Upper lobe of left lung (tissue), 4 donors: ENCODE measurements at regions not wholly inside any gene's neighbourhood (a gene's known extent, or its start where the extent isn't known, plus 50 kb on each side); places are given as distances from the start of the nearest gene placed in this dataset.

Source experiments
- EP300 ChIP-seq, 4 donors: sonication (generic); formaldehyde crosslinking; IDR thresholded peaks; one replicate each; pipeline ENCODE4 v1.5.1; 2017; ENCODE audit warnings: antibody characterized with exemption in 4 of 4, control low read depth in 2 of 4
- POLR2A ChIP-seq, 4 donors: fragments of 450-650 bp; IDR thresholded peaks; one replicate each; pipeline ENCODE4 v1.5.1; 2016 to 2017; ENCODE audit warnings: antibody characterized with exemption in 4 of 4, mild to moderate bottlenecking in 2 of 4
- POLR2AphosphoS5 ChIP-seq, 2 donors: sonication (generic); formaldehyde crosslinking; IDR thresholded peaks; one replicate each; pipeline ENCODE4 v1.5.1; 2017; ENCODE audit warnings: antibody characterized with exemption in 2 of 2
- TF ChIP-seq, protein P1 (sequence below), 6 experiments: fragments of 450-650 bp in 4 of 6; fragments of 200-600 bp in 2 of 6; sonication (generic) in 2 of 6; IDR thresholded peaks; one replicate each; pipeline ENCODE4 v1.5.1; 2016 to 2019; ENCODE audit warnings: antibody characterized with exemption in 6 of 6

DNA sequence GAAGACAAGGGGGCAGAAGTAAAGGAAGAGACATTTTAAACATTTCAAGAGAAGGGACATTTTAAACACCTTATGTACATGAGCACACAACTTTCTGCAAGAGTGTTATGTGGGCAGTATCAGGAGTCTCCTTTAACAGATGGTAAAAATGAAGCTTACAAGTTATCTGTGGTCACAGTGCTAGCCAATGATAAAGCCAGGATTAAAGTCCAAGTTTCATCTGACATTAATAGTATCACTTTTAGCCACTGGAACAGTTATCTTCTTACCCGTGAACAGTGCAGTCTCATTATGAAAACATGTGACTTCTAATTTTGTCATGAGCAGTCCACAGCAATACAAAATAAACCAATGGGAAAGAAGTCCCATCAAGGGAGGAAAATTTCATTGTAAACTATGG, 627.9 kb upstream of the AGA start:
- TF ChIP-seq, protein P1, sequence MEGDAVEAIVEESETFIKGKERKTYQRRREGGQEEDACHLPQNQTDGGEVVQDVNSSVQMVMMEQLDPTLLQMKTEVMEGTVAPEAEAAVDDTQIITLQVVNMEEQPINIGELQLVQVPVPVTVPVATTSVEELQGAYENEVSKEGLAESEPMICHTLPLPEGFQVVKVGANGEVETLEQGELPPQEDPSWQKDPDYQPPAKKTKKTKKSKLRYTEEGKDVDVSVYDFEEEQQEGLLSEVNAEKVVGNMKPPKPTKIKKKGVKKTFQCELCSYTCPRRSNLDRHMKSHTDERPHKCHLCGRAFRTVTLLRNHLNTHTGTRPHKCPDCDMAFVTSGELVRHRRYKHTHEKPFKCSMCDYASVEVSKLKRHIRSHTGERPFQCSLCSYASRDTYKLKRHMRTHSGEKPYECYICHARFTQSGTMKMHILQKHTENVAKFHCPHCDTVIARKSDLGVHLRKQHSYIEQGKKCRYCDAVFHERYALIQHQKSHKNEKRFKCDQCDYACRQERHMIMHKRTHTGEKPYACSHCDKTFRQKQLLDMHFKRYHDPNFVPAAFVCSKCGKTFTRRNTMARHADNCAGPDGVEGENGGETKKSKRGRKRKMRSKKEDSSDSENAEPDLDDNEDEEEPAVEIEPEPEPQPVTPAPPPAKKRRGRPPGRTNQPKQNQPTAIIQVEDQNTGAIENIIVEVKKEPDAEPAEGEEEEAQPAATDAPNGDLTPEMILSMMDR (IDR thresholded peaks at IDR 0.05) = no peak
- TF ChIP-seq POLR2A (IDR thresholded peaks at IDR 0.05) (no peak), POLR2AphosphoS5 (IDR thresholded peaks at IDR 0.05) (no peak), EP300 (IDR thresholded peaks at IDR 0.05) (no peak)
